A673 (cell line): ENCODE measurements at regions not wholly inside any gene's neighbourhood (a gene's known extent, or its start where the extent isn't known, plus 50 kb on each side); places are given as distances from the start of the nearest gene placed in this dataset.
"Not testable (repeated sequence)": the region's sequence is repeated elsewhere in the genome, so short reads cannot be mapped to it uniquely, and the experiment has no call there.

Experiments
- EZH2 ChIP-seq: fragments of 200-600 bp; sonication (generic); IDR thresholded peaks from 2 replicates; pipeline ENCODE4 v1.6.1; 2017; ENCODE audit warnings: borderline replicate concordance, low read depth, mild to moderate bottlenecking, mixed read lengths, antibody characterized with exemption, low read length; ENCODE audit not compliant: poor library complexity, severe bottlenecking
- TF ChIP-seq, protein P1 (sequence below): fragments of 300-800, 200-600 bp; sonication (generic); conservative IDR thresholded peaks from 2 replicates; pipeline ENCODE4 v1.5.1; 2017; ENCODE audit warnings: low read depth, mild to moderate bottlenecking, antibody characterized with exemption, low read length, moderate library complexity, mixed read lengths

DNA sequence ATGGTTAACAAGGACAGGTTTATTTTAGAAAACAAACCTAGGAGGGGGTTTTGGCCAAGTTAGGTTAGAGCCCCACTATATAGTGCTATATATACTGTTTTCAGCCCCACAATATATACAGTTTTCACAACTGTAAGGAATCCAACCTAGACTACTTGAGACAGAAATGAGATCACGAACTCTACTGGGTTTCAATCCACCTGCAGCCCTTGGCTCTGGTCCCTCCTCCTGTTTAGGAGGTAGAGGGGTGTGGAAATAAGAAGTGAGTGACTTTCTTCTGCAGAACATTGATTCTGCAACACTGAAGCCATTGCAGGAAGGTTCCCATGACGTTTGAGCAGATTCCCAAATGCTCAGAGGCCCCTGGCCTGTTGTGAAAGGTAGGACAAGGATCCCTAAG, 63.7 kb upstream of the MTLN start:
- TF ChIP-seq, protein P1, sequence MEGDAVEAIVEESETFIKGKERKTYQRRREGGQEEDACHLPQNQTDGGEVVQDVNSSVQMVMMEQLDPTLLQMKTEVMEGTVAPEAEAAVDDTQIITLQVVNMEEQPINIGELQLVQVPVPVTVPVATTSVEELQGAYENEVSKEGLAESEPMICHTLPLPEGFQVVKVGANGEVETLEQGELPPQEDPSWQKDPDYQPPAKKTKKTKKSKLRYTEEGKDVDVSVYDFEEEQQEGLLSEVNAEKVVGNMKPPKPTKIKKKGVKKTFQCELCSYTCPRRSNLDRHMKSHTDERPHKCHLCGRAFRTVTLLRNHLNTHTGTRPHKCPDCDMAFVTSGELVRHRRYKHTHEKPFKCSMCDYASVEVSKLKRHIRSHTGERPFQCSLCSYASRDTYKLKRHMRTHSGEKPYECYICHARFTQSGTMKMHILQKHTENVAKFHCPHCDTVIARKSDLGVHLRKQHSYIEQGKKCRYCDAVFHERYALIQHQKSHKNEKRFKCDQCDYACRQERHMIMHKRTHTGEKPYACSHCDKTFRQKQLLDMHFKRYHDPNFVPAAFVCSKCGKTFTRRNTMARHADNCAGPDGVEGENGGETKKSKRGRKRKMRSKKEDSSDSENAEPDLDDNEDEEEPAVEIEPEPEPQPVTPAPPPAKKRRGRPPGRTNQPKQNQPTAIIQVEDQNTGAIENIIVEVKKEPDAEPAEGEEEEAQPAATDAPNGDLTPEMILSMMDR, result not testable (repeated sequence)
- TF ChIP-seq EZH2, result not testable (repeated sequence)
